Upper lobe of left lung (tissue), 4 donors: ENCODE measurements at regions not wholly inside any gene's neighbourhood (a gene's known extent, or its start where the extent isn't known, plus 50 kb on each side); places are given as distances from the start of the nearest gene placed in this dataset.

Source experiments
- POLR2AphosphoS5 ChIP-seq, 2 donors: sonication (generic); formaldehyde crosslinking; IDR thresholded peaks; one replicate each; pipeline ENCODE4 v1.5.1; 2017; ENCODE audit warnings: antibody characterized with exemption in 2 of 2
- TF ChIP-seq, protein P1 (sequence below), 6 experiments: fragments of 450-650 bp in 4 of 6; fragments of 200-600 bp in 2 of 6; sonication (generic) in 2 of 6; IDR thresholded peaks; one replicate each; pipeline ENCODE4 v1.5.1; 2016 to 2019; ENCODE audit warnings: antibody characterized with exemption in 6 of 6

DNA sequence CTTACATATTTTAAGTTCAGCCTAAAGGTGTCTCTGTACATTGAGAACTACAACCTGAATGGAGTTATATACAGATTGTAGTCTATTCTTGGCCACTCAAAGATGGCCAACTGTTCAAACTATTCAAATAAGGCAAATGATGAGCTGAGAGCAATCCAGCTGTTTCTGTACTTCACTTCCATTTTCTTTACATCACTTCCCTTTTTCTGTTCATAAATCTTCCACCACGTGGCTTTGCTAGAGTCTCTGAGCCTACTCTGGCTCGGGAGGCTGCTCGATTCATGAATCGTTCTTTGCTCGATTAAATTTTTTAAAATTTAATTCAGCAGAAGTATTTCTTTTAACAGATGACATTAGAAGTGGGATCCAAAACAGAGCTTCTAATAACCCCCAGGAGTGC lies 879.7 kb downstream of the GALC start:
- TF ChIP-seq, protein P1, sequence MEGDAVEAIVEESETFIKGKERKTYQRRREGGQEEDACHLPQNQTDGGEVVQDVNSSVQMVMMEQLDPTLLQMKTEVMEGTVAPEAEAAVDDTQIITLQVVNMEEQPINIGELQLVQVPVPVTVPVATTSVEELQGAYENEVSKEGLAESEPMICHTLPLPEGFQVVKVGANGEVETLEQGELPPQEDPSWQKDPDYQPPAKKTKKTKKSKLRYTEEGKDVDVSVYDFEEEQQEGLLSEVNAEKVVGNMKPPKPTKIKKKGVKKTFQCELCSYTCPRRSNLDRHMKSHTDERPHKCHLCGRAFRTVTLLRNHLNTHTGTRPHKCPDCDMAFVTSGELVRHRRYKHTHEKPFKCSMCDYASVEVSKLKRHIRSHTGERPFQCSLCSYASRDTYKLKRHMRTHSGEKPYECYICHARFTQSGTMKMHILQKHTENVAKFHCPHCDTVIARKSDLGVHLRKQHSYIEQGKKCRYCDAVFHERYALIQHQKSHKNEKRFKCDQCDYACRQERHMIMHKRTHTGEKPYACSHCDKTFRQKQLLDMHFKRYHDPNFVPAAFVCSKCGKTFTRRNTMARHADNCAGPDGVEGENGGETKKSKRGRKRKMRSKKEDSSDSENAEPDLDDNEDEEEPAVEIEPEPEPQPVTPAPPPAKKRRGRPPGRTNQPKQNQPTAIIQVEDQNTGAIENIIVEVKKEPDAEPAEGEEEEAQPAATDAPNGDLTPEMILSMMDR (IDR thresholded peaks at IDR 0.05), result no peak
- no peak for TF ChIP-seq POLR2AphosphoS5 (IDR thresholded peaks at IDR 0.05)
